ENCODE measurements at regions not wholly inside any gene's neighbourhood (a gene's known extent, or its start where the extent isn't known, plus 50 kb on each side); places are given as distances from the start of the nearest gene placed in this dataset.
A peak's percentile ranks its signal among the peaks of the same experiment; 100 is the strongest.
"Not testable (repeated sequence)": the region's sequence is repeated elsewhere in the genome, so short reads cannot be mapped to it uniquely, and the experiment has no call there.

- no peak for DNase-seq (ENCODE audit: low read depth in 2 of 2)
These were observed 77.2 kb upstream of the TRPM1 start for GRCh38 chr15:31178705-31179104.

DNA sequence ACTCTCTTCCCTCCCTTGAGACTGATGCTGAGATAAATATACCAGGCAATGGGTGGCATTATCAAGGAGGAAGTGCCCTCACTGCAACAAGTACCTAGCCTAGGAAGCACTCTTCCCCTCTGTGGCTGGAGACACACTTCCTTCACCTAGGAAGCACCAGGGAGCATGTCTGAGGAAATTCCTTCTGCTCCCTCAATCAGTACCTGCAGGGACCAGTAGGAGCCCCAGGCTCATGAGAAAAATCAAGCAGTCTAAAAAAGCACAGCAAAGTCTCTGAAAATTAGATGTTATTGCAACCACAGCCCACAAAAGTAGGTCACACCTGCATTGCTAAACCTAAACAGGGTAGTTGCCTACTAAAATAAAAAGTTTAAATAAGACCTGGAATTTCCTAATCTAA, 78.2 kb upstream of the TRPM1 start:
- no peak for DNase-seq (ENCODE audit: low read depth in 2 of 2)

DNA sequence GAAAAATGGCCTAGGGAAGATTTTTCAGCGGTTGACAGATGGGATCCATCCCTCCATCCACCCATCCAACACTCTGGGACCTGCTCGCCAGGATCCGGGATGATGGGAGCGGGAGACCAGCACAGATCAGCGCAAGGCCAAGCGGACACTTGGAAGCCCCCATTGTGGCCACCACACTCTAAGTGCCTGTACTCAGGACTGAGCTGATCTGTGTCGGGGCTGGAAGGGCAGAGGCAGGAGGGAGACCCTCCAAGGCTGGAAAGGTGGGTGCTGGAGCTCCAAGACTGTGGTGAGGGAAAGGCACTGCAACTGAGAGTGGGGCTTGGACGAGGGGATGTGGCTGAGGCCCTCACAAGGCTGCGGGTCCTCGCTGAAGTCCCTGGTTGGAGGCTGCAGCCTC, 91.8 kb upstream of the TRPM1 start:
- no peak for DNase-seq (ENCODE audit: low read depth in 2 of 2)

DNA sequence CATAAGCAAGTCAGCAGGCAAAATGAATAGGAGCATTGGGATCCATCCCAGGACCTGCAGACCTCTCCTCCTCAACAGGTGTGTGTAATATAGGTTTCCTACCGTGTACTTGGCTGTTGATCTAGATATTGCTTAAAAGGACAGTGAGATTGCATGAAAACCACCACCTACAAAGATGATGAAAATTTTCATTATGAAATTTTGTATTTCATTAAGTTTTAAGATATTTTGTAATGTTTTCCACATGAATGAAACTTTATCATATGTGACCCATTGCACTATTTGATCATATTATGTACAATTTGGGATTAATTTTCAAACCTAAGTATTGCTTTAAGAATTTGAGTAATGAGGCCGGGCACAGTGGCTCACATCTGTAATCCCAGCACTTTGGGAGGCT, 94.3 kb upstream of the TRPM1 start:
- DNase-seq (ENCODE audit: low read depth in 2 of 2), result no peak

DNA sequence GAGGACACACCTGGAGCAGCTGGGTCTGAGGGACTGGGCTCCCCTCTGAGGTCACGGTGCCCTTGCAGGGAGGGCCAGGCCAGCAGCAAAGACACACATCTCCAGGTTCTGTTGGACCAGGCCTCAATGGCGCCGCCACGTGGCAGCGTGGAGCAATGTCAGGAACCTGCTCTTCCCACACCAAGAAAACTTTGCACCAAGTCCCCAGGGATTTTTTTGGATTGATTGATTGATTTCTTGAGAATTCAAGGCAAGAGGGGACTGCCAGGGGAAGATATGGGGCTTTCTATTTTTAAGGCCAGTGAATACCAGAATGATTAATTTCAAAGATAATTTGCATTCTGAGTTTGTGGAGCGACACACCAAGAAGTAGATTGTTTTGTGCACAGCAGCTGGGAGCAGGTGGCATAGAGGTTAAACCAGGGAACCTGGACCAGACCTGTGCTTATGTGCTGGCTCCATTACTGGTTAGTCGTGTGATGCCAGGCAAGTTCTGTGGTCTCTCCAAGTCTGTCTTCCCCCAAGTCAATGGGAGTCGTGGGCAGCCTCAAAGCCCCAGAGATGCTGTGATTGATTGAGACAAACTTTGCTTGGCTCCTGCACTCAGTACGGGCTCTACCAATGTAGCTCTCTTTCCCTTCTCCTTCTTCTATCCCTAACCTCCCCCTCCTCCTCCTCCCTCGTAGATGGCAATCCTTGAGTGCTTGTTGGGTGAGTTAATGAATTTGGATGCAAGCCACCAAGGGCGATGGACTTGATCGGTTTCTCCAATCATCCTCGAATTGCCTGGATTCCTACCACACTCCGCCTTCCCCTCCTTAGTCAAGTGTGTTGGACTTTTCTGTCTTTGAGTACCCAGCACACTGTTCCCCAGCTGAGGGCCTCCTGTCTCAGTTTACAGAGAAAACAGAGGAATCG, 96.2 kb upstream of the TRPM1 start:
- DNase-seq (ENCODE audit: low read depth in 2 of 2), result no peak

GRCh38 chr15:31200735-31201151, 99.2 kb upstream of the TRPM1 start:
- peak in 1 of 2 donors; percentile 16 for DNase-seq (ENCODE audit: low read depth in 2 of 2)

- DNase-seq (ENCODE audit: low read depth in 2 of 2), result no peak
These were observed 101.4 kb upstream of the TRPM1 start for GRCh38 chr15:31202953-31203352.

DNA sequence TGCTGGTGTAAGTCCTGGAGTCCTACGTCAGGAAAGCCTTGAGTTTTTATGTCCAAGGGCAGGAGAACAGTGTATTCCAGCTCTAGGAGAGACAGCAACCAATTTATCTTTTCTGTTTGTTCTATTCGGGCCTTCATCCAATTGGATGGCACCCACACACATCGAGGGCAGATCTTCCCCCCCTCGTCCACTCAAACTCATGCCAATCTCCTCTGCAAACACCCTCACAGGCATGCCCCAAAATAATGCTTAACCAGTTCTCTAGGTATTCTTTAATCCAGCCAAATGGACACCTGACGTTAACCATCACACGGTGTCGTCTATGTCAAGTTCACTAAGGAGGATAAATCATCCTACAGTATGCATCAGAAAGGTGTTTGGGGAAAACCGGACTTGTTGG, 102.5 kb upstream of the TRPM1 start:
- no peak for DNase-seq (ENCODE audit: low read depth in 2 of 2)

GRCh38 chr15:31206386-31207181, 105.1 kb upstream of the TRPM1 start:
- no peak for DNase-seq (ENCODE audit: low read depth in 2 of 2)

- no peak for DNase-seq (ENCODE audit: low read depth in 2 of 2)
These were observed 105.7 kb upstream of the TRPM1 start for GRCh38 chr15:31207246-31207645.

DNA sequence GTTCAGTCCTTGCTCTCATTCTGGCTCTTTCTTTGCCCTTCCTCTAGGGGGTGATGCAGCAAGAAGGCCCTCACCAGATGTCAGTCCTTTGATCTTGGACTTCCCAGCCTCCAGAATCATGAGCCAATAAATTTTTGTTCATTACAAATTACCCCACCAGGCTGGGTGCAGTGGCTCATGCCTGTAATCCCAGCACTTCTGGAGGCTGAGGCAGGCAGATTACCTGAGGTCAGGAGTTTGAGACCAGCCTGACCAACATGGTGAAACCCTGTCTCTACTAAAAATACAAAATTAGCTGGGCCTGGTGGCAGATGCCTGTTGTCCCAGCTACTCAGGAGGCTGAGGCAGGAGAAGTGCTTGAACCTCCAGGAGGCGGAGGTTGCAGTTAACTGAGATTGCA, 106.3 kb upstream of the TRPM1 start:
- not testable (repeated sequence) for DNase-seq (ENCODE audit: low read depth in 2 of 2)

GRCh38 chr15:31208817-31209216, 107.3 kb upstream of the TRPM1 start:
- no peak for DNase-seq (ENCODE audit: low read depth in 2 of 2)

DNA sequence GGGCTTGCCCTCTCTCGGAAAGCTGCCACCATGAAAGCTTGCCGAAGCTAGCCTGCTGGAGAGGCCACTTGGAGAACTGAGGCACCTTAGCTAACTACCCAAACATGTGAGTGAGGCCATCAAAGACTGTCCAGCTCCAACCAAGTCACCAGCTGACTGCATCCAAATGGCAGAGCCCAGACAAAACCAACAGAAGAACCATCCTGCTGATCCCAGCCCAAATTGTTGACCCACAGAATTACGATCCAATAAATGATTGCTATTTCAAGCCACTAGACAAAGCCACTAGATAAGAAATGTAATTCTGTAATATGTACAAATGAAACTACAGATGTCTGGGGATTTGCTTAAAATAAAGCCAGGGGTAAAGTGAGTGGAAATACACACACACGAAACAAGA, 109.8 kb upstream of the TRPM1 start:
- DNase-seq (ENCODE audit: low read depth in 2 of 2), result no peak

GRCh38 chr15:31212326-31213080, 111.0 kb upstream of the TRPM1 start:
- no peak for DNase-seq (ENCODE audit: low read depth in 2 of 2)

GRCh38 chr15:31214158-31214863, 112.3 kb upstream of the KLF13 start:
- no peak for DNase-seq (ENCODE audit: low read depth in 2 of 2)

GRCh38 chr15:31214864-31215489, 111.7 kb upstream of the KLF13 start:
- DNase-seq (ENCODE audit: low read depth in 2 of 2), result no peak

DNA sequence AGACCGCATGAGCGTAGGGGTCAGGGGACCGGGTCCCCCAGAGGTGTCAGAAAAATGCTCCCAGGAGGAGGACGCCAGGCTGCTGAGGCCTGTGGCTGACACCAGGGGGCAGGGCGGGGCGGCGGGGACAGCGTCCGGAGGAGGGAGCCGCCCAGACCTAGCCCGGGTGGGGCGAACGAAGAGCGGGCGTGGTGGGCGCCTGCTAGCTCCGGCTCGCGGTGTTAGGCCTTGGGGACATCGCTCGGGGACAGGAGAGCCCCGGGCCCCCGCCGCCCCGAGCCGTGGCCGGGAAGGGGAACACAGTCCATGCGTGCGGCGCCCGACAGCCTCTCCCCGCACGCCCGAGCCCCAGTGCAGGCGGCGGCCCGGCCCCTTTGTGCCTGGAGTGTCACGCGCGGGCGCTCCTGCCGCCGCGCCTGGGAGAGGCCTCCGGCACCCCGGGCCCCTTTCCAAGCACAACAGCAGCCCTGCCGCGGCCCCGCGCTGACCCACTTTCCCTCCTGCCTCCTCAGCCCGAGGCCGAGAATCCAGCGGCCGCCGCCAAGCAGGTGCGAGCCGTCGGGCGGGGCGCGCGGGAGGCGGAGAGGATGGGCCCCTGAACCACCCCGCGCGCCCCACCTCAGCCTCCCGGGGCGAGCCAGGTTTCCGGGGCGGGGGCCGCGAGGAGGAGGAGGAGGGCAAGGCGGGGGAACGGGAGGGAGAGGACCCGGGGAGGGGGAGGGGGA, 111.0 kb upstream of the KLF13 start:
- DNase-seq (ENCODE audit: low read depth in 2 of 2), result peak; percentile 58 to 69

- DNase-seq (ENCODE audit: low read depth in 2 of 2), result peak in 1 of 2 donors; percentile 10
These were observed 110.3 kb upstream of the KLF13 start for GRCh38 chr15:31216215-31216911.

DNA sequence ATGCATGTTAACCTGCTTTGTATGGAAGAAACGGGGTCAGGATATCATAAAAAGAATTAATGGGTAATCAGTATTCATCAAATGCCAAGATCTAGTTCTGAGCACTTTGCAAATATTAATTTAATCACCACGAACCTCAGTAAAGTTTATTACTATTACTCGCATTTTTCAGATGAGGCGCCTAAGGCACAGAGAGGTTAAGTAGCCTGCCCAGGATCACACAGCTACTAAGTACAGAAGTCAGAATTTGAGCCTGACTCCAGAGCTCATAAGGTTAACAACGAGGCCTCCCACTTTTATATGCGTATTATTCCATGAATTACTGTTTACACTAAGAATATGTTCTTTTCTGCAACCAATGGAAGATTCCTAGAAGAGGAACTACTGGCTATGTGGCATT, 109.6 kb upstream of the KLF13 start:
- DNase-seq (ENCODE audit: low read depth in 2 of 2), result no peak

Data from activated CD8-positive, alpha-beta memory T cell treated with anti-CD3 and anti-CD28 coated beads for 4 hours (primary cell).